ENCODE measurements at regions not wholly inside any gene's neighbourhood (a gene's known extent, or its start where the extent isn't known, plus 50 kb on each side); places are given as distances from the start of the nearest gene placed in this dataset.

DNA sequence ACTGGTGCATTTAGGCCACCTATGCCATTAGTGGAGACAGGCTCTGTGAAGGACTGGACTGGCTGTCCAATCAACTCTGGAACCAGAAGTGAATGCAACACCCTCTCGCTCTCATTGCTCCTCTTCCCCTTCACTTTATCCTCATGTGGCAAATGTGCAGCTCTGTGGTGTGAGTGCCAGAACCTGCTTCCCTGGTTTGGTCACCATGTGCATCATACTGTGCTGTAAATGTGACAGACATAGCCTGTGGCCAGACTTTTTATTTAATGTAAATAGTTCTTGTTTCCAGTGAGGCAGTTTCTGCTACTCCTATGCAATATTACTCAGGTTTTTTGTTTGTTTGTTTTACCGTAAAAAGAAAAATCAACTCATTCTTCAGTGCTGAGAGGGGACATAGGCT lies 73.0 kb upstream of the PPP1R9A start:
- H3K27ac Mint-ChIP-seq: no peak overlapping the region
- 0 out of 2 replicates have a peak, but pooled peaks cover 4% of the 10 kb centered on the region for H3K36me3 ChIP-seq (ENCODE audit: insufficient read depth)
- no peak overlapping the region for H3K27ac ChIP-seq (ENCODE audit: low read depth)
- H3K4me1 ChIP-seq (ENCODE audit: insufficient read depth): no peaks in the 10 kb centered on the region
- no peak for DNase-seq (ENCODE audit: low spot score)
- H3F3A ChIP-seq (replicated peaks; ENCODE audit: low read depth): no peaks in the 10 kb centered on the region
- no peak overlapping the region for H3K4me2 ChIP-seq
- ATAC-seq: no peak
- peaks cover 4% of the 10 kb centered on the region for H3K27me3 Mint-ChIP-seq (ENCODE audit: insufficient read depth, low read depth, poor library complexity)
- H3K9me2 ChIP-seq (ENCODE audit: insufficient read depth): no peaks in the 10 kb centered on the region; the same call in 1 of the 2 replicates
- H3K9me3 Mint-ChIP-seq: peaks cover 28% of the 10 kb centered on the region
- H2AFZ ChIP-seq: no peak overlapping the region
- TF ChIP-seq, protein P1, sequence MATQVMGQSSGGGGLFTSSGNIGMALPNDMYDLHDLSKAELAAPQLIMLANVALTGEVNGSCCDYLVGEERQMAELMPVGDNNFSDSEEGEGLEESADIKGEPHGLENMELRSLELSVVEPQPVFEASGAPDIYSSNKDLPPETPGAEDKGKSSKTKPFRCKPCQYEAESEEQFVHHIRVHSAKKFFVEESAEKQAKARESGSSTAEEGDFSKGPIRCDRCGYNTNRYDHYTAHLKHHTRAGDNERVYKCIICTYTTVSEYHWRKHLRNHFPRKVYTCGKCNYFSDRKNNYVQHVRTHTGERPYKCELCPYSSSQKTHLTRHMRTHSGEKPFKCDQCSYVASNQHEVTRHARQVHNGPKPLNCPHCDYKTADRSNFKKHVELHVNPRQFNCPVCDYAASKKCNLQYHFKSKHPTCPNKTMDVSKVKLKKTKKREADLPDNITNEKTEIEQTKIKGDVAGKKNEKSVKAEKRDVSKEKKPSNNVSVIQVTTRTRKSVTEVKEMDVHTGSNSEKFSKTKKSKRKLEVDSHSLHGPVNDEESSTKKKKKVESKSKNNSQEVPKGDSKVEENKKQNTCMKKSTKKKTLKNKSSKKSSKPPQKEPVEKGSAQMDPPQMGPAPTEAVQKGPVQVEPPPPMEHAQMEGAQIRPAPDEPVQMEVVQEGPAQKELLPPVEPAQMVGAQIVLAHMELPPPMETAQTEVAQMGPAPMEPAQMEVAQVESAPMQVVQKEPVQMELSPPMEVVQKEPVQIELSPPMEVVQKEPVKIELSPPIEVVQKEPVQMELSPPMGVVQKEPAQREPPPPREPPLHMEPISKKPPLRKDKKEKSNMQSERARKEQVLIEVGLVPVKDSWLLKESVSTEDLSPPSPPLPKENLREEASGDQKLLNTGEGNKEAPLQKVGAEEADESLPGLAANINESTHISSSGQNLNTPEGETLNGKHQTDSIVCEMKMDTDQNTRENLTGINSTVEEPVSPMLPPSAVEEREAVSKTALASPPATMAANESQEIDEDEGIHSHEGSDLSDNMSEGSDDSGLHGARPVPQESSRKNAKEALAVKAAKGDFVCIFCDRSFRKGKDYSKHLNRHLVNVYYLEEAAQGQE (IDR thresholded peaks at IDR 0.05; ENCODE audit: unreplicated experiment): no peak
- TF ChIP-seq, protein P2, sequence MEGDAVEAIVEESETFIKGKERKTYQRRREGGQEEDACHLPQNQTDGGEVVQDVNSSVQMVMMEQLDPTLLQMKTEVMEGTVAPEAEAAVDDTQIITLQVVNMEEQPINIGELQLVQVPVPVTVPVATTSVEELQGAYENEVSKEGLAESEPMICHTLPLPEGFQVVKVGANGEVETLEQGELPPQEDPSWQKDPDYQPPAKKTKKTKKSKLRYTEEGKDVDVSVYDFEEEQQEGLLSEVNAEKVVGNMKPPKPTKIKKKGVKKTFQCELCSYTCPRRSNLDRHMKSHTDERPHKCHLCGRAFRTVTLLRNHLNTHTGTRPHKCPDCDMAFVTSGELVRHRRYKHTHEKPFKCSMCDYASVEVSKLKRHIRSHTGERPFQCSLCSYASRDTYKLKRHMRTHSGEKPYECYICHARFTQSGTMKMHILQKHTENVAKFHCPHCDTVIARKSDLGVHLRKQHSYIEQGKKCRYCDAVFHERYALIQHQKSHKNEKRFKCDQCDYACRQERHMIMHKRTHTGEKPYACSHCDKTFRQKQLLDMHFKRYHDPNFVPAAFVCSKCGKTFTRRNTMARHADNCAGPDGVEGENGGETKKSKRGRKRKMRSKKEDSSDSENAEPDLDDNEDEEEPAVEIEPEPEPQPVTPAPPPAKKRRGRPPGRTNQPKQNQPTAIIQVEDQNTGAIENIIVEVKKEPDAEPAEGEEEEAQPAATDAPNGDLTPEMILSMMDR (conservative IDR thresholded peaks at IDR 0.05; ENCODE audit: low read depth in 2 of 2): no peak
- TF ChIP-seq CREB1 (CRISPR knock-in tag; IDR thresholded peaks at IDR 0.05; ENCODE audit: low read depth) (no peak), EZH2phosphoT487 (IDR thresholded peaks at IDR 0.05; ENCODE audit: unreplicated experiment) (no peak), ZNF114 (CRISPR knock-in tag; IDR thresholded peaks at IDR 0.05) (no peak), POLR2AphosphoS5 (IDR thresholded peaks at IDR 0.05; ENCODE audit: low read depth) (no peak), ZNF331 (CRISPR knock-in tag; IDR thresholded peaks at IDR 0.05; ENCODE audit: low read depth) (no peak), EZH2 (IDR thresholded peaks at IDR 0.05; ENCODE audit: low read depth, unreplicated experiment) (no peak), STAT1 (IDR thresholded peaks at IDR 0.05; ENCODE audit: unreplicated experiment) (no peak), NANOG (IDR thresholded peaks at IDR 0.05; ENCODE audit: borderline replicate concordance) (no peak), JUNB (IDR thresholded peaks at IDR 0.05; ENCODE audit: unreplicated experiment) (no peak)
- TF ChIP-seq, protein P3, sequence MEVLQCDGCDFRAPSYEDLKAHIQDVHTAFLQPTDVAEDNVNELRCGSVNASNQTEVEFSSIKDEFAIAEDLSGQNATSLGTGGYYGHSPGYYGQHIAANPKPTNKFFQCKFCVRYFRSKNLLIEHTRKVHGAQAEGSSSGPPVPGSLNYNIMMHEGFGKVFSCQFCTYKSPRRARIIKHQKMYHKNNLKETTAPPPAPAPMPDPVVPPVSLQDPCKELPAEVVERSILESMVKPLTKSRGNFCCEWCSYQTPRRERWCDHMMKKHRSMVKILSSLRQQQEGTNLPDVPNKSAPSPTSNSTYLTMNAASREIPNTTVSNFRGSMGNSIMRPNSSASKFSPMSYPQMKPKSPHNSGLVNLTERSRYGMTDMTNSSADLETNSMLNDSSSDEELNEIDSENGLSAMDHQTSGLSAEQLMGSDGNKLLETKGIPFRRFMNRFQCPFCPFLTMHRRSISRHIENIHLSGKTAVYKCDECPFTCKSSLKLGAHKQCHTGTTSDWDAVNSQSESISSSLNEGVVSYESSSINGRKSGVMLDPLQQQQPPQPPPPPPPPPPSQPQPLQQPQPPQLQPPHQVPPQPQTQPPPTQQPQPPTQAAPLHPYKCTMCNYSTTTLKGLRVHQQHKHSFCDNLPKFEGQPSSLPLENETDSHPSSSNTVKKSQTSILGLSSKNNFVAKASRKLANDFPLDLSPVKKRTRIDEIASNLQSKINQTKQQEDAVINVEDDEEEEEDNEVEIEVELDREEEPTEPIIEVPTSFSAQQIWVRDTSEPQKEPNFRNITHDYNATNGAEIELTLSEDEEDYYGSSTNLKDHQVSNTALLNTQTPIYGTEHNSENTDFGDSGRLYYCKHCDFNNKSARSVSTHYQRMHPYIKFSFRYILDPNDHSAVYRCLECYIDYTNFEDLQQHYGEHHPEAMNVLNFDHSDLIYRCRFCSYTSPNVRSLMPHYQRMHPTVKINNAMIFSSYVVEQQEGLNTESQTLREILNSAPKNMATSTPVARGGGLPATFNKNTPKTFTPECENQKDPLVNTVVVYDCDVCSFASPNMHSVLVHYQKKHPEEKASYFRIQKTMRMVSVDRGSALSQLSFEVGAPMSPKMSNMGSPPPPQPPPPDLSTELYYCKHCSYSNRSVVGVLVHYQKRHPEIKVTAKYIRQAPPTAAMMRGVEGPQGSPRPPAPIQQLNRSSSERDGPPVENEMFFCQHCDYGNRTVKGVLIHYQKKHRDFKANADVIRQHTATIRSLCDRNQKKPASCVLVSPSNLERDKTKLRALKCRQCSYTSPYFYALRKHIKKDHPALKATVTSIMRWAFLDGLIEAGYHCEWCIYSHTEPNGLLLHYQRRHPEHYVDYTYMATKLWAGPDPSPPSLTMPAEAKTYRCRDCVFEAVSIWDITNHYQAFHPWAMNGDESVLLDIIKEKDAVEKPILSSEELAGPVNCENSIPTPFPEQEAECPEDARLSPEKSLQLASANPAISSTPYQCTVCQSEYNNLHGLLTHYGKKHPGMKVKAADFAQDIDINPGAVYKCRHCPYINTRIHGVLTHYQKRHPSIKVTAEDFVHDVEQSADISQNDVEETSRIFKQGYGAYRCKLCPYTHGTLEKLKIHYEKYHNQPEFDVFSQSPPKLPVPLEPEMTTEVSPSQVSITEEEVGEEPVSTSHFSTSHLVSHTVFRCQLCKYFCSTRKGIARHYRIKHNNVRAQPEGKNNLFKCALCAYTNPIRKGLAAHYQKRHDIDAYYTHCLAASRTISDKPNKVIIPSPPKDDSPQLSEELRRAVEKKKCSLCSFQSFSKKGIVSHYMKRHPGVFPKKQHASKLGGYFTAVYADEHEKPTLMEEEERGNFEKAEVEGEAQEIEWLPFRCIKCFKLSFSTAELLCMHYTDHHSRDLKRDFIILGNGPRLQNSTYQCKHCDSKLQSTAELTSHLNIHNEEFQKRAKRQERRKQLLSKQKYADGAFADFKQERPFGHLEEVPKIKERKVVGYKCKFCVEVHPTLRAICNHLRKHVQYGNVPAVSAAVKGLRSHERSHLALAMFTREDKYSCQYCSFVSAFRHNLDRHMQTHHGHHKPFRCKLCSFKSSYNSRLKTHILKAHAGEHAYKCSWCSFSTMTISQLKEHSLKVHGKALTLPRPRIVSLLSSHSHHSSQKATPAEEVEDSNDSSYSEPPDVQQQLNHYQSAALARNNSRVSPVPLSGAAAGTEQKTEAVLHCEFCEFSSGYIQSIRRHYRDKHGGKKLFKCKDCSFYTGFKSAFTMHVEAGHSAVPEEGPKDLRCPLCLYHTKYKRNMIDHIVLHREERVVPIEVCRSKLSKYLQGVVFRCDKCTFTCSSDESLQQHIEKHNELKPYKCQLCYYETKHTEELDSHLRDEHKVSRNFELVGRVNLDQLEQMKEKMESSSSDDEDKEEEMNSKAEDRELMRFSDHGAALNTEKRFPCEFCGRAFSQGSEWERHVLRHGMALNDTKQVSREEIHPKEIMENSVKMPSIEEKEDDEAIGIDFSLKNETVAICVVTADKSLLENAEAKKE (CRISPR knock-in tag; IDR thresholded peaks at IDR 0.05): no peak
- TF ChIP-seq, protein P4, sequence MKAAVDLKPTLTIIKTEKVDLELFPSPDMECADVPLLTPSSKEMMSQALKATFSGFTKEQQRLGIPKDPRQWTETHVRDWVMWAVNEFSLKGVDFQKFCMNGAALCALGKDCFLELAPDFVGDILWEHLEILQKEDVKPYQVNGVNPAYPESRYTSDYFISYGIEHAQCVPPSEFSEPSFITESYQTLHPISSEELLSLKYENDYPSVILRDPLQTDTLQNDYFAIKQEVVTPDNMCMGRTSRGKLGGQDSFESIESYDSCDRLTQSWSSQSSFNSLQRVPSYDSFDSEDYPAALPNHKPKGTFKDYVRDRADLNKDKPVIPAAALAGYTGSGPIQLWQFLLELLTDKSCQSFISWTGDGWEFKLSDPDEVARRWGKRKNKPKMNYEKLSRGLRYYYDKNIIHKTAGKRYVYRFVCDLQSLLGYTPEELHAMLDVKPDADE (IDR thresholded peaks at IDR 0.05): no peak
- H3K79me2 ChIP-seq (replicated peaks; ENCODE audit: insufficient read depth): no peaks in the 10 kb centered on the region
- H3K4me3 Mint-ChIP-seq: no peak overlapping the region
- no peak overlapping the region for H3K4me3 ChIP-seq
- H4K20me1 ChIP-seq (replicated peaks; ENCODE audit: insufficient read depth): no peaks in the 10 kb centered on the region
- no peaks in the 10 kb centered on the region for H3K27me3 ChIP-seq (ENCODE audit: insufficient read depth)
- H3K36me3 Mint-ChIP-seq (ENCODE audit: low read depth): peaks cover 17% of the 10 kb centered on the region
- H3K4me1 Mint-ChIP-seq: no peaks in the 10 kb centered on the region
